RWPE2 (cell line): ENCODE measurements at regions not wholly inside any gene's neighbourhood (a gene's known extent, or its start where the extent isn't known, plus 50 kb on each side); places are given as distances from the start of the nearest gene placed in this dataset.

ENCODE experiments used
- ATAC-seq: fragments of 200-7000 bp; cut with Tn5 transposase; 3 replicates; pipeline ENCODE4 v1.9.1; 2021; ENCODE audit warnings: low read depth
- DNase-seq: peaks from one replicate; pipeline ENCODE4 v3.0.0-alpha.2; 2020; ENCODE audit warnings: low spot score
- H3K27ac ChIP-seq: fragments of 450-650 bp; 2 replicates; pipeline ENCODE4 v1.5.1; 2017; ENCODE audit warnings: mild to moderate bottlenecking; ENCODE audit not compliant: poor library complexity, severe bottlenecking
- H3K27me3 ChIP-seq: fragments of 250-450 bp; sonication (Bioruptor Pico); 2 replicates; pipeline ENCODE4 v1.5.1; 2021; ENCODE audit warnings: mild to moderate bottlenecking, moderate library complexity; ENCODE audit not compliant: insufficient read depth, poor library complexity, severe bottlenecking
- H3K36me3 ChIP-seq: fragments of 250-450 bp; sonication (Bioruptor Pico); 2 replicates; pipeline ENCODE4 v1.5.1; 2020; ENCODE audit warnings: low read depth, mild to moderate bottlenecking, moderate library complexity
- H3K4me1 ChIP-seq: fragments of 250-450 bp; sonication (Bioruptor Pico); 2 replicates; pipeline ENCODE4 v1.5.1; 2021; ENCODE audit warnings: mild to moderate bottlenecking, moderate library complexity; ENCODE audit not compliant: insufficient read depth, poor library complexity, severe bottlenecking
- H3K4me3 ChIP-seq: fragments of 250-450 bp; sonication (Bioruptor Pico); 2 replicates; pipeline ENCODE4 v1.5.1; 2021; ENCODE audit warnings: mild to moderate bottlenecking, moderate library complexity; ENCODE audit not compliant: severe bottlenecking
- H3K9me3 ChIP-seq: fragments of 250-450 bp; sonication (Bioruptor Pico); 2 replicates; pipeline ENCODE4 v1.5.1; 2021; ENCODE audit warnings: mild to moderate bottlenecking, moderate library complexity; ENCODE audit not compliant: severe bottlenecking
- CTCF ChIP-seq: fragments of 450-650 bp; IDR thresholded peaks from one replicate; pipeline ENCODE4 v1.5.1; 2017; ENCODE audit warnings: mild to moderate bottlenecking, moderate library complexity; ENCODE audit not compliant: poor library complexity, severe bottlenecking

GRCh38 chr5:23353286-23353685 is 154.1 kb upstream of the PRDM9 start:
- Histone ChIP-seq H3K27ac (no peak overlapping the region), H3K4me1 (no peaks in the 10 kb centered on the region), H3K36me3 (no peaks in the 10 kb centered on the region), H3K27me3 (no peaks in the 10 kb centered on the region), H3K4me3 (no peak overlapping the region), H3K9me3 (no peaks in the 10 kb centered on the region)
- ATAC-seq, result no peak
- no peak for DNase-seq
- no peak for TF ChIP-seq CTCF

GRCh38 chr5:23352446-23352845 is 155.0 kb upstream of the PRDM9 start:
- Histone ChIP-seq H3K4me1 (no peaks in the 10 kb centered on the region), H3K27ac (no peak overlapping the region), H3K9me3 (no peaks in the 10 kb centered on the region), H3K27me3 (no peaks in the 10 kb centered on the region), H3K36me3 (no peaks in the 10 kb centered on the region), H3K4me3 (no peak overlapping the region)
- DNase-seq (no peak), ATAC-seq (peak; percentile 71)
- TF ChIP-seq CTCF, result peak; percentile 79

DNA sequence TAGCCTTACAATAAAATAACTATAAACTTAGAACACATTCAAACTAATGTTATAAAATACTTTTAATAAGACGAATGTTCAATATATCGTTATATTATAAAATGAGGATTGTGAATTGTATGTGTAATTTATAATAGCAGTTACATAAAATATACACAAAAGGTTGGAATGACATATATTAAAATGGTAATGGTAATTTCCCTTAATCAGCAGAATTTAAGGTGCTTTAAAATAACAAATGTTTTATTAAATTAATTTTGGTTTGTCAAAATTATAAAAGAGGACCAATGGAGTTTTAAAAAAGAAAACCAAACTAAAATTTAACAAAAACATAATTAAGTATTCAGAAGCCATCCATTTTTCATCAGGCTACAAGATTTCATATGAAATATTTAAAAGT is 164.3 kb upstream of the PRDM9 start:
- DNase-seq (no peak), ATAC-seq (no peak)
- Histone ChIP-seq H3K36me3 (no peaks in the 10 kb centered on the region), H3K4me3 (no peak overlapping the region), H3K4me1 (no peaks in the 10 kb centered on the region), H3K27me3 (no peaks in the 10 kb centered on the region), H3K9me3 (no peaks in the 10 kb centered on the region), H3K27ac (no peak overlapping the region)
- no peak for TF ChIP-seq CTCF

DNA sequence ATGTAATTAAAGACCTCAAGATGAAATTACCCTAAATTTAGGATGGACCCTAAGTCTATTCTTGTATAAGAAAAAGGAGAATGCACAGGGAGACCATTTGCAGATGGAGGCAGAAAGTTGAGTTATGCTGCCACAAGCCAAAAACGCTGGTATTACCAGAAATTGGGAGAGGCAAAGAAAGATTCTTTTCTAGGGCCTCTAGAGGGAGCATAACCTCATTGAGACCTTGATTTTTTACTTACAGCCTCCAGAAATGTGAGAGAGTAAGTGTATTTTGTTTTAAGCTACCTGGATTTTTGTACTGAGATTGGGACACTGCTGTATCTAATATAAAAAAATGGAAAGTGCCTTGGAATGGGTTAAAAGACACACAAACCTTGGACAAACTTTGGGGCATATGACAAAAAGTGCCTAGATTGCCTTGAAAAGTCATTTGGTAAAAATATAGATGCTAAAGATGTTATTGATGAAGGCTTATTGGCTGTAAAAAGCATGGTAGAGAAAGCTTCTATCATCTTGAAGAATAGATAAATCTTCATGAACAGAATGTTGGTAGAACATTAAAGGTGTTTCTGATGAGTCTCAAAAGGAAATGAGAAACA is 174.7 kb upstream of the PRDM9 start:
- Histone ChIP-seq H3K4me3 (no peak overlapping the region), H3K36me3 (no peaks in the 10 kb centered on the region; the same call in 1 of the 2 replicates), H3K9me3 (no peaks in the 10 kb centered on the region), H3K4me1 (peaks cover 7% of the 10 kb centered on the region), H3K27me3 (no peaks in the 10 kb centered on the region), H3K27ac (no peak overlapping the region)
- peak; percentile 57; the same call in 1 of the 3 replicates for ATAC-seq
- DNase-seq, result no peak
- peak; percentile 88 for TF ChIP-seq CTCF

DNA sequence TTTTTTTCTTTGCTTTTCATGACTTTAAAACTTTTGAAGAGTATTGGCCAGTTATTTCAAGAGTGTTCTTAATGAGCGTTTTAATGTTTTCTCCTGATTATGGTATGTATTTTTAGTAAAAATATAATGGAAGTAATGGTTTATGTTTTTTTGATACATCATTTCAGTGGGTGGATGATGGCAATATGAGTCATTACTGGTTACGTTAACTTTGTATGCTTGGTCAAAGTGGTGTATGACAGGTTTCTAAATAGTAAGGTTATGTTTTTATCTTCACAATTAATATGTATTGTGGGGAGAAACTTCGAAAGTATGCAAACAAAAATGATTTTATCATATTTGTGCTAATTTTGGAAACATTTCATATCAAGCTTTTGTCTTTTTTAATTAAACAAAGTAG is 176.7 kb upstream of the PRDM9 start:
- H3K36me3 ChIP-seq, result no peaks in the 10 kb centered on the region; the same call in 1 of the 2 replicates
- TF ChIP-seq CTCF, result no peak
- DNase-seq (no peak), ATAC-seq (peak; percentile 79)
- H3K4me3 ChIP-seq, result no peak overlapping the region
- H3K27ac ChIP-seq, result no peak overlapping the region
- peaks cover 7% of the 10 kb centered on the region for H3K4me1 ChIP-seq
- no peaks in the 10 kb centered on the region for H3K27me3 ChIP-seq
- no peaks in the 10 kb centered on the region for H3K9me3 ChIP-seq
